Motor neuron (in vitro differentiated cells): ENCODE measurements at regions not wholly inside any gene's neighbourhood (a gene's known extent, or its start where the extent isn't known, plus 50 kb on each side); places are given as distances from the start of the nearest gene placed in this dataset.
A peak's percentile ranks its signal among the peaks of the same experiment; 100 is the strongest.

Source experiments
- ATAC-seq, 8 experiments: fragments of 200-7000 bp; cut with Tn5 transposase; replicated peaks in 6 of 8; 2 replicates each; pipeline ENCODE4 v1.8.0; 2021; ENCODE audit warnings: mild to moderate bottlenecking in 8 of 8, moderate library complexity in 8 of 8
- H3K27ac ChIP-seq, 2 donors: fragments of 250-450 bp; sonication (Bioruptor Pico); 2 replicates each; pipeline ENCODE4 v1.9.0; 2021; ENCODE audit warnings: antibody characterized with exemption in 2 of 2, mild to moderate bottlenecking in 2 of 2, moderate library complexity in 1 of 2
- H3K4me1 ChIP-seq, 2 donors: fragments of 250-450 bp; sonication (Bioruptor Pico); replicated peaks in 1 of 2; 2 replicates each; pipeline ENCODE4 v1.6.1; 2021; ENCODE audit warnings: antibody characterized with exemption in 2 of 2, mild to moderate bottlenecking in 2 of 2, moderate library complexity in 1 of 2
- H3K4me3 ChIP-seq, 5 donors: fragments of 250-450 bp; sonication (Bioruptor Pico); 2 replicates each; pipeline ENCODE4 v1.9.0; 2021; ENCODE audit warnings: antibody characterized with exemption in 5 of 5, mild to moderate bottlenecking in 5 of 5, moderate library complexity in 4 of 5
- WGBS, 10 experiments: fragments of 450-650 bp; shearing (Covaris generic); methylation state at CpG; one replicate each; pipeline ENCODE4 v1.0.0; 2022; 5-methylcytosine and 5-hydroxymethylcytosine counted together
- in situ Hi-C, 9 experiments: fragments of 400-800 bp; cut with MboI; loops; one replicate each; pipeline ENCODE4 v1.15.0; 2021; ENCODE audit warnings: low sequenced_read_pairs in 9 of 9, low pct_unique_long_range_greater_than_20kb in 2 of 9; ENCODE audit not compliant: unreplicated experiment in 9 of 9

GRCh38 chr18:1595195-1595594, 690.5 kb downstream of the ADCYAP1 start:
- WGBS, 10 experiments, result 0 to 77% (median 50%) methylated on average over 1 of the region's 1 CpG; no CpG with 5 or more reads in 1 of the 10 experiments
- Histone ChIP-seq H3K4me1 (no peaks in the 10 kb centered on the region), H3K27ac (no peak overlapping the region), H3K4me3 (no peak overlapping the region)
- in situ Hi-C loops, result loop anchor here in 3 of 9 experiments (25.0 kb wide), 3 partner anchors 617 to 942 kb away; no protein-coding TSS in a partner anchor
- no peak for ATAC-seq

DNA sequence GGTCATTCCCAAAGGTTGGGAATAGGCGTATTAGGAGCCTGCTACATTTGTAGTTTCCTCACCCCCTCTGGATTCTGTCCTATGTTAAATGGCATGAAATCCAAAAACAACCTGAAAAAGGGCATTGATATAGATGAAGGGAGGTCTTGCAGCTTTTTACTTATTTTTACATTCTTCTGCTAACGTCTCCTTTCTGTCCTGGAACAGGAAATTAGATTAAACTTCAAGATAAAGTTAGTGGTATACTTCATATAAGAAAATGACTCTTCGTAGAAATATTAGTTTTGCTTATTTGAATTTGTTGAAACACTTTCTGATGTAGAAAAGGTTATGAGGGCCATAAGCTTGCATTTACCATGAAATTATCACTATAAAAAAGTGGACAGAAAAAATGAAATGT, 694.5 kb downstream of the ADCYAP1 start:
- in situ Hi-C loops, result loop anchor here in 3 of 9 experiments (25.0 kb wide), 3 partner anchors 613 to 938 kb away; no protein-coding TSS in a partner anchor
- Histone ChIP-seq H3K4me1 (no peaks in the 10 kb centered on the region), H3K27ac (no peak overlapping the region), H3K4me3 (no peak overlapping the region)
- no peak for ATAC-seq
- WGBS, 10 experiments, result 0 to 91% (median 51%) methylated on average over 1 to 3 of the region's 3 CpGs

DNA sequence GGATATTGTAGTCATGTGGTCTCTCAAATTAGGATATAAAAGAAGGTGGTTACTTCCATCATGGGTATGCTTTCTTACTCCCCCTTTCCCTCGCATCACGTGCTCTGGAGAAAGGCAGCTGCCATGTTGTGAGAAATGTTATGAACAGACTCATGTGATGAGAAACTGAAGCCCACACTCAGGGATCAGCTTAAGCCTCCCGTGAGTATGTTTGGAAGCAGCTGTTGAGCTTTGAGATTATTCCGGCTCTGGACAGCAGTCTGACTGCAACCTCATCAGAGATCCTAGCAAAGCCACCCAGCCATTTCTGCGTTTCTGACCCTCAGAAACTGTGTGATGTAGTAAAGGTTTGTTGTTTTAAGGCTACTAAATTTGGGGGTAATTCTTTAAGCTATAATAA, 700.1 kb downstream of the ADCYAP1 start:
- WGBS, 10 experiments, result 0 to 100% (median 81%) methylated on average over 1 to 5 of the region's 5 CpGs; no CpG with 5 or more reads in 1 of the 10 experiments
- Histone ChIP-seq H3K4me3 (no peak overlapping the region), H3K27ac (no peak overlapping the region), H3K4me1 (no peaks in the 10 kb centered on the region)
- in situ Hi-C loops, result loop anchor here in 1 of 9 experiments (25.0 kb wide), 1 partner anchor 483 kb away; no protein-coding TSS in a partner anchor
- no peak for ATAC-seq

DNA sequence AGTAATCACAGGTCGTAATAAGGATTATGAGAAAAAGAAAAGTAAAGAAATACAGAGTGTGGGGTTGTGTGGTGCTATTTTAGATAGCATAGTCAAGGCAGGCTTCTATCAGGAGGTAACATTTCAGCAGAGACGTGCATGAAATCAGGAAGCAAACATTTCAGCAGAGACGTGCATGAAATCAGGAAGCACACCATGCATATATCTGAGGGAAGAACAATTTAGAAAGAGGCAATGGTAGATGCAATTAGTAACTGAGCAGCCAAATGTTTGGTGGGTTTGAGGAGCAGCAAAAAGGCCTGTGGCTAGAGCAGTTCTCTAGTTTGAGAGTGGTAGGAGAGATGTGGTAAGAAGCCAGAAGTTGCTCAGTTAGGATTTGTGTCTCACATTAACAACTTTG, 713.7 kb downstream of the ADCYAP1 start:
- in situ Hi-C loops, result loop anchor here in 1 of 9 experiments (25.0 kb wide), 1 partner anchor 469 kb away; no protein-coding TSS in a partner anchor
- no peak overlapping the region for H3K4me3 ChIP-seq
- no peak for ATAC-seq
- 0 to 79% (median 38%) methylated on average over 1 to 3 of the region's 3 CpGs; no CpG with 5 or more reads in 4 of the 10 experiments for WGBS, 10 experiments
- no peaks in the 10 kb centered on the region for H3K4me1 ChIP-seq
- no peak overlapping the region for H3K27ac ChIP-seq

GRCh38 chr18:1619507-1619906, 714.8 kb downstream of the ADCYAP1 start:
- Histone ChIP-seq H3K27ac (no peak overlapping the region), H3K4me1 (no peaks in the 10 kb centered on the region), H3K4me3 (no peak overlapping the region)
- no peak for ATAC-seq
- WGBS, 10 experiments, result 0 to 89% (median 62%) methylated on average over 1 to 5 of the region's 5 CpGs
- in situ Hi-C loops, result loop anchor here in 1 of 9 experiments (25.0 kb wide), 1 partner anchor 468 kb away; no protein-coding TSS in a partner anchor

DNA sequence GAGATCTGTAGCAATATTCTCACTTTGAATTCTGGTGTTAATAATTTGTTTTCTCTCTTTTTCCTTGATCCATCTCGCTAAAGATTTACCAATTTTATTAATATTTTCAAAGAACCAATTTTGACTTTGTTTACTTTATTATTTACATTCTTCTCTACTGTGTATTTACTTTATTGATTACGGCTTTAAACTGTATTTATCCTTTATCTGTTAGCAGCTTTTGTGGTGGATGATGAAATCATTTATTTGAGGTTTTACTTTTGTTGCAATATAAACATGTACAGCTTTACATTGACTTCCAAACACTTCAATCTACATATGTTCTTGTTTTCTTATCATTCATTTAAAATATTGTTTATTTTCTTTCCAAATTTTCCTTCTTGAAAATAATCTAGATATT, 719.9 kb downstream of the ADCYAP1 start:
- 3 to 86% (median 53%) methylated on average over 1 to 2 of the region's 2 CpGs for WGBS, 10 experiments
- ATAC-seq, result no peak
- in situ Hi-C loops, result loop anchor here in 1 of 9 experiments (25.0 kb wide), 1 partner anchor 463 kb away; no protein-coding TSS in a partner anchor
- H3K4me1 ChIP-seq, result no peaks in the 10 kb centered on the region
- no peak overlapping the region for H3K4me3 ChIP-seq
- H3K27ac ChIP-seq, result no peak overlapping the region

- Histone ChIP-seq H3K4me3 (no peak overlapping the region), H3K27ac (no peak overlapping the region), H3K4me1 (no peaks in the 10 kb centered on the region)
- 0 to 82% (median 49%) methylated on average over 1 of the region's 1 CpG; no CpG with 5 or more reads in 2 of the 10 experiments for WGBS, 10 experiments
- ATAC-seq, result no peak
- in situ Hi-C loops, result no loop called here
Observed at GRCh38 chr18:1627494-1627893, 722.8 kb downstream of the ADCYAP1 start.

- WGBS, 10 experiments, result 0 to 100% (median 44%) methylated on average over 1 to 2 of the region's 2 CpGs; no CpG with 5 or more reads in 1 of the 10 experiments
- Histone ChIP-seq H3K27ac (no peak overlapping the region), H3K4me1 (peaks cover 4 to 5% of the 10 kb centered on the region in 2 donors), H3K4me3 (no peak overlapping the region)
- ATAC-seq, result no peak
- in situ Hi-C loops, result no loop called here
Observed at GRCh38 chr18:1648712-1649111, 744.0 kb downstream of the ADCYAP1 start.

DNA sequence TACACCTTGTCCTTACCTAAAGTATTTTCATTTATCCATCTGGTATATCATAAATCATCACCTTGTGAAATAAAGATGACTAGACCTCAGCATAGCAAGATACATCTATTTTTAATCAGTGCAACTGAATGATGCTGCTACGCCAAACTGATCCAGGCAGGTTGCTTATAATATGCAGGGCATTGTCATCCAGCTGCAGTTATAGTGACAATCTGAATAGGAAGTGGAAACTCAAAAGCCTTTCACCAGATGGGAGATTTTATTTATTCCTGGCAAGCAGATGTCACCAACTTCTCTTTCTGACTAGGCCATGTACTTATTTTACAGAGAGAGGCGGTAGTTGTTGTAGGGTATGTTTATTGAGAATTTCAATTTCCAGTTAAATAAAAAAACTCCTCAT, 747.3 kb downstream of the ADCYAP1 start:
- ATAC-seq, result peak in 5 of 8 experiments; percentile 47 to 85 (median 72)
- in situ Hi-C loops, result no loop called here
- H3K4me1 ChIP-seq, result peaks cover 4 to 5% of the 10 kb centered on the region in 2 donors
- H3K4me3 ChIP-seq, result no peak overlapping the region
- H3K27ac ChIP-seq, result no peak overlapping the region
- WGBS, 10 experiments, result 0 to 100% (median 17%) methylated on average over 1 to 2 of the region's 2 CpGs; no CpG with 5 or more reads in 3 of the 10 experiments

GRCh38 chr18:1653873-1654272, 749.2 kb downstream of the ADCYAP1 start:
- no peak overlapping the region for H3K27ac ChIP-seq
- H3K4me3 ChIP-seq, result no peak overlapping the region
- WGBS, 10 experiments, result 18 to 100% (median 92%) methylated on average over 2 to 4 of the region's 4 CpGs
- peaks cover 5 to 6% of the 10 kb centered on the region in 2 donors for H3K4me1 ChIP-seq
- ATAC-seq, result no peak
- in situ Hi-C loops, result no loop called here

GRCh38 chr18:1657876-1658275, 753.2 kb downstream of the ADCYAP1 start:
- 20 to 88% (median 76%) methylated on average over 1 of the region's 1 CpG; no CpG with 5 or more reads in 6 of the 10 experiments for WGBS, 10 experiments
- peaks cover 6 to 7% of the 10 kb centered on the region in 2 donors for H3K4me1 ChIP-seq
- no peak for ATAC-seq
- H3K4me3 ChIP-seq, result no peak overlapping the region
- no peak overlapping the region for H3K27ac ChIP-seq
- in situ Hi-C loops, result no loop called here

- peak in 3 of 8 experiments; percentile 65 to 74 (median 70) for ATAC-seq
- WGBS, 10 experiments, result 13 to 74% (median 54%) methylated on average over 3 to 9 of the region's 9 CpGs
- in situ Hi-C loops, result no loop called here
- no peak overlapping the region for H3K4me3 ChIP-seq
- H3K27ac ChIP-seq, result no peak overlapping the region
- H3K4me1 ChIP-seq, result peaks cover 6 to 7% of the 10 kb centered on the region in 2 donors
Observed at GRCh38 chr18:1658908-1659566, 754.4 kb downstream of the ADCYAP1 start.

DNA sequence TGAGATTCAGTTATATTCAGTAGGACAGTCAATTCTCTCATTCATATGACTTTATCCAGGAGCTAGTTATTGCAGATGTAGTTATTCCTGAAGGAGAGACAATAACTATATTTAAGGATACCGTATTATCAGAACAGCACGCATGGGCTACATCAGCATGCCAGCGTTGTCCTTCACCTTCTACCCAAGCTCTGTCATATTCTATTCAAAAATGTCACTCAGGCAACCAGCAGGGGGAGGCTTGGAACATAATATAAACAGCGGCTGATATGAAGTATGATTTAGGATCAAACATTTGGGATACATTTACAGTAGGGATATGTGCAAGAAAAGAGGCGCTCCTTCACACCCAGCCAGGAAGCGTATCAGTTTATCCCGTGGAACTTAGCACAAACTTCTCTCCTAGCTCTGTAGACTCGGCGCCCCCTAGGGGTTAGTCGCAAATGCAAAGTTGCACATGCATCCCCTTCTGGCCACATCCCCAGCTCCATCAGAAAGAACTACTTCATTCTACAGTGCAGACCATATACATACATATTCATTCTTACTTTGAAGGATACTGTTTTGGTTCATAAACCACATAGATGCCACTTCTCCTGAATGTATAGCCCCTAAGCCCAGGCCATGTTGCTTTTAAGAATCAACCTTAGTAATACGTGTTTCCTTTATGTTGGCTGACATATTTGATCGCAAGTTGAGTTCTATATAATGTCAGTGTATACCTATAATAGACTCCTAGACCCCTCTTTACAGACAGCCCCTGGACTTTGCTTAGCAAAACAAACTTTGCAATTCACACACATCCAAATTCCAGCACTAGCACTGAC, 759.4 kb downstream of the ADCYAP1 start:
- no peak overlapping the region for H3K4me3 ChIP-seq
- peak in 1 of 8 experiments; percentile 69 for ATAC-seq
- WGBS, 10 experiments, result 4 to 100% (median 81%) methylated on average over 1 to 10 of the region's 12 CpGs; no CpG with 5 or more reads in 1 of the 10 experiments
- no peak overlapping the region for H3K27ac ChIP-seq
- in situ Hi-C loops, result no loop called here
- peaks cover 2 to 7% of the 10 kb centered on the region in 2 donors for H3K4me1 ChIP-seq
